HG02970 (cell line): ENCODE measurements at regions not wholly inside any gene's neighbourhood (a gene's known extent, or its start where the extent isn't known, plus 50 kb on each side); places are given as distances from the start of the nearest gene placed in this dataset.
"Not testable (repeated sequence)": the region's sequence is repeated elsewhere in the genome, so short reads cannot be mapped to it uniquely, and the experiment has no call there.

ENCODE experiments used
- ATAC-seq: cut with Tn5 transposase; IDR thresholded peaks from one replicate; pipeline ENCODE4 v1.9.1; 2021; ENCODE audit warnings: mild to moderate bottlenecking, moderate library complexity, moderate number of reproducible peaks; ENCODE audit not compliant: unreplicated experiment, low FRiP score

DNA sequence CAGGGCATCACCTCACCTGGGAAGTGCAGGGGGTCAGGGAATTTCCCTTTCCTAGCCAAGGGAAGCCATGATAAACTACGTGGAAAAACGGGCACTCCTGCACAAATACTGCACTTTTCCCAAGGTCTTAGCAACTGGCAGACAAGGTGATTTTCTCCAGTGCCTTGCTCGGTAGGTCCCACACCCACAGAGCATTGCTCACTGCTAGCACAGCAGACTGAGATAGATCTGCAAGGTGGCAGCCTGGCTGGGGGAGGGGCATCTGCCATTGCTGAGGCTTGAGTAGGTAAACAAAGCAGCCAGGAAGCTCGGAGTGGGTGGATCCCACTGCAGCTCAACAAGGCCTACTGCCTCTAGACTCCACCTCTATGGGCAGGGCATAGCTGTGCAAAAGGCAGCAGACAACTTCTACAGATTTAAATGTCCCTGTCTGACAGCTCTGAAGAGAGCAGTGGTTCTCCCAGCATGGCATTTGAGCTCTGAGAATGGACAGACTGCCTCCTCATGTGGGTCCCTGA, 111.5 kb upstream of the FIBIN start:
- ATAC-seq = not testable (repeated sequence)

DNA sequence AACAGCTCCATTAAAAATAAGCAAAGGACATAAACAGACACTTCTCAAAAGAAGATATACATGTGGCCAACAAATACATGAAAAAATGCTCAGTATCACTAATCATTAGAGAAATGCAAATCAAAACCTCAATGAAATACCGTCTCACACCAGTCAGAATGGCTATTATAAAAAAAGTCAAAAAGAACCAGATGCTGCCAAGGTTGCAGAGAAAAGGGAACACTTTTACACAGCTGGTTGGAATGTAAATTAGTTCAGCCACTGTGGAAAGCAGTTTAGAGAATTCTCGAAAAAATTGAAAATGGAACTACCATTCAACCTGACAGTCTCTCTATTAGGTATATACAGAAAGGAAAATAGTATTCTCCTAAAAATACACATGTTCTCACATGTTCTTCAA, 102.4 kb upstream of the FIBIN start:
- no peak for ATAC-seq

- no peak for ATAC-seq
Measured at GRCh38 chr11:26896719-26897118, 97.2 kb upstream of the FIBIN start.

- no peak for ATAC-seq
Measured at GRCh38 chr11:26898799-26899198, 95.1 kb upstream of the FIBIN start.

- no peak for ATAC-seq
Measured at GRCh38 chr11:26901162-26901561, 92.8 kb upstream of the FIBIN start.

DNA sequence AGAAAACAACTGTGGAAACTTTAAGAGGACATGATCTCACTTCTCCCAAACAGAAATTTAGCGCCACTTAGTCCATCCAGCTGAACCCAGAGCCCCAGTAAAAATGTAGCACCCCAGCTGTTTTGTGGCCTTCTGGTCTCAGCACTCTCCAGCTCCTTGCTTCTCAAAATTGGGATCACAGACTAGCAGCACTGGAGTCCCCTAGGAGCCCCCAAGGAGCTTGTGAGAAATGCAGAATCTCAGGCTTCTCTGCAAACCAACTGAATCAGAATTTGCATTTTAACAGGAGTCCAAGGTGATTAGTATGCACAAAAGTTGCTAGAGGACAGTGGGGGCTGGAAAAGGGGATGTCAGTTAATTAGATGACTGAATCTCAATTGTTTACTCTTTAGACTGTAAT, 89.8 kb upstream of the FIBIN start:
- no peak for ATAC-seq

- no peak for ATAC-seq
Measured at GRCh38 chr11:26904801-26905200, 89.1 kb upstream of the FIBIN start.

GRCh38 chr11:26905368-26905767, 88.5 kb upstream of the FIBIN start:
- no peak for ATAC-seq

DNA sequence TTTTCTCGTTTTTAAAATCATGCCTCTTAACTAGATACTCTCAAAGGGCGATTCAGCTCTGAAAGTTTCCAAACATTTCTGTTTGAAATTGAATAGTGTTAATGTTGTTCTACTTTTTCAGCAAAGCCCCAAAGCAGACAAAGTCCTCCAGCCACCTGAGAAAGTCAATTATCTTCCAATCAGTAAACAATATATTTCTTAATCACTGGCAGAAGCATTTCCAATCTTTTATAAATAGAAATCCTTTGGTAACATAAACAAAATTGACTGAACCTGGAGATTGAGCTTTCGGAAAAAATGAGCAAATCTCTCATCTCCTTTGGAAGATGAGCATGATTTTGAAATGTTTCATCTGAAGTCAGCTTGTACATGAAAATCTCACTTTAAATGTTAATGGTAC, 84.4 kb upstream of the FIBIN start:
- no peak for ATAC-seq

DNA sequence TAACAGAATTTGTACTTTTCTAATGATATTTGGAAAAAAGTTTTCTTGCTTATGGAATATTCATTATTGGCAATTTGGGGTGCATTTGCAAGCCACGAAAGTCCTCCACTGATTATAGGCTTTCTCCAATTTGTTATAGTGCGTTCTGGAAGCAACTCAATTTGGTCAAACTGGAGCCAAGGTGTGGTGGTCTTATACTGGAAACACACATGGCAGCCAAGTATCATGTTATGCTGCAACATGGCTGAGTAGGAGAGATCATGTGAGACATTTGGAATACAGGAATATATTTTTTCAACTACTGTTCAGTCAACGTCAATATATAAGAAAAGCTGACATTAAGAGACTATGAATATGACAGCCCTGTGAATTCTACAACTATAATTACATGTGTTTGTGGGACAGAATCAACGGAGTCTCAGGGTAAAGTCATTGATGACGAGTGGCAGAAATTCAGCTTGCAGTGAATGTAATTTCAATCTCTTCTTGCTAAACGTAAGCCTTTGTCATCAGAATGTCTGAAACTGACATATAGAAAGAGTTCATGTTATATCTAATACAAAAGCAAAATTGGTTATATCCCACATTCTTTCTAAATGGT, 83.8 kb upstream of the FIBIN start:
- no peak for ATAC-seq

DNA sequence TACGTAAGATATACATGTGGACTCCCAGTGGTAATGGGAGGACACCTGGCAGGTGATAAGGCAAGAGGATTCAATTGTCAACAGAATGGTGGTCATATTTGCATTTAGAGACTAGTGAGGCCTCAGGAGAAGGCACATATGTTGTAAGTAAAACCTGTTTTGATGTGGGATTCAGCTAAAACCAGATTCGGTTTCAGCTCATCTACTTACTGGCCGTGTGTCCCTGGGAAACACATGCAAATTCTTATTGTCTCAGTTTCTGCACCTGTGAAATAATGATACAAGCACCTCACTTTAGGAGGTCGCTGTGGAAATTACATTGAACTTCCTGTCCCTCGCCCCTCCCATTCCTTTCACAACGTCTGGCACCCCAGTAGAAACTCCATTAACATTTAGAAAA, 78.9 kb upstream of the FIBIN start:
- ATAC-seq = peak; percentile 57

DNA sequence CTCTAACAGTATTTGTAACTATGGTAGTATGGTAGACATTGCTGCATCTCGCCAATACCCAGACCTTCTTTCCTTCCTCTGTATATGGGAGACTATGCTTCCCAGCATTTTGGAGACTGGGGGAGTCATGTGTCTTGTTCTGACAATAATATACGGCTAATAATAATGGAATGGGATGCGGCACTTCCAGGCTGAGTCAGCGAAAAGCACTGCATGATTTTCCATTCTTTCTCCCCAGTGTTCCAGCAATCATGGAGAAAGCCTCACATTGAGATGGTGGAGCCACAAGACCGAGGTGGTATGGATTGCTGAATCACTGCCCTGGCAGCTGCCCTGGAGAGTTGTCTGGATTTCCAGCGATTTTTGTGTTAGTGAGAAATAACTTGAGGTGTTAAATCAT, 77.1 kb upstream of the FIBIN start:
- ATAC-seq = no peak

- no peak for ATAC-seq
Measured at GRCh38 chr11:26928582-26928981, 65.3 kb upstream of the FIBIN start.

- no peak for ATAC-seq
Measured at GRCh38 chr11:26929806-26930517, 64.0 kb upstream of the FIBIN start.

DNA sequence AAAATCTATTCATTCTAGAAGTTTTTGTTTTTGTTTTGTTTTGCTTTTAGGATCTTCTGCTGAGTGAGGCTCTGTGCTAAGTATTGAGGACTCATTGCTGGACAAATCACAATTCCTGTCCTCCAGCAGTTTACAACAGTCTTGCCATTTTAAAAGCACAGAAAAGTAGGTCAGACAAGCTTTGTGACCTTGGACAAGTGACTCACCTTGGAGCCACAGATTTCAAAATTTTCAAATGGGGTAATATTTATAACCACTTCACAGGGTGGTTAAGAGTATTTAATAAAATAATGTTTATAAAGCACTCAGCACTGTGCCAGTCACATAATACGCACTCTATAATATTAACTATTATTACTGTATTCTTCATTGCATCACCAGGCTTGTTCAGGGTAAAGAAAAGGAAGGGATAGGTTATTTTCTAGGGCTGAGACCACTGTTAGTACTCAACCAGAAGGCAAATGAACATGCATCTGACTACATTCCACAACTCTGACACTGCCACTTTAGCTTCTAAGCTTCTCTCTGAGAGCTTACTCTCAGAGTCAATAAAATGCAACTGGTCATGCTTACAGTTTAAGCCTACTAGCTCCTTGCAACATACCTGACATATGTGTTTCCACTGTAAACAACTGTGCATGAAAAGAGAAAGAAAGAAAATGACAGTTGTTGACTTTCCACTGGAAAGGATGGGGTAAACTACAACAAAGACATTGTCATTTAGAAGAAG, 63.2 kb upstream of the FIBIN start:
- no peak for ATAC-seq

- no peak for ATAC-seq
Measured at GRCh38 chr11:26931248-26931631, 62.7 kb upstream of the FIBIN start.

DNA sequence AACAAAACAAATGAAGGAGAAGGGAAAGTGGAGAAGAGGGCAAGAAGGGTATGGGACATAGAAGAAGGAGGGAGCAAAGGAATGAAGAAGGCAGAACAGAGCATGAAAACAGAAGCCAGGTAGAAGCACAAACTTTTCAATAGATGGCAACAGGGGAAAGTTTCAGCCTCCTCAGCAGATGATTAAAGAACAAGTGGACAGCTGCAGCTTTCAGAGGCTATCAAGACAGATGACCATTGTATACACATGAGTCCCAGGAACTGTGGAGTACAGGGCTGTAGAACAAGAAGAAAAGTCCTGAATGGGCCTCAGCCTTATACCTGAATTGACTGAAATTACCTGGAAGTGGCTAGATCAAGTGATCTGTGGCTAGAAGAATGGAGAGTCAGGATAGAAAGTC, 62.0 kb upstream of the FIBIN start:
- no peak for ATAC-seq

GRCh38 chr11:26936109-26936508, 57.8 kb upstream of the FIBIN start:
- ATAC-seq = no peak

GRCh38 chr11:26937386-26937785, 56.5 kb upstream of the FIBIN start:
- no peak for ATAC-seq

DNA sequence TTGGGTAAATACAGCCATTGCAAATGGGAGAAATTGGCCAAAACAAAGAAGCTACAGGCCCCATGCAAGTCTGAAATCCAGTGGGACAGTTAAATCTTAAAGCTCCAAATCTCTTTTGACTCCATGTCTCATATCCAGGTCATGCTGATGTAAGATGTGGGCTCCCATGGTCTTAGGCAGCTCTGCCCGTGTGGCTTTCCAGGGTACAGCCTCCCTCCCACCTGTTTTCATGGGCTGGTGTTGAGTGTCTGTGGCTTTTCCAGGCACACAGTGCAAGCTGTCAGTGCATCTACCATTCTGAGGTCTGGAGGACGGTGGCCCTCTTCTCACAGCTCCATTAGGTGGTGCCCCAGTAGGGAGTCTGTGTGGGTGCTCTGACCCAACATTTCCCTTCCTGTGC, 53.4 kb upstream of the FIBIN start:
- not testable (repeated sequence) for ATAC-seq

DNA sequence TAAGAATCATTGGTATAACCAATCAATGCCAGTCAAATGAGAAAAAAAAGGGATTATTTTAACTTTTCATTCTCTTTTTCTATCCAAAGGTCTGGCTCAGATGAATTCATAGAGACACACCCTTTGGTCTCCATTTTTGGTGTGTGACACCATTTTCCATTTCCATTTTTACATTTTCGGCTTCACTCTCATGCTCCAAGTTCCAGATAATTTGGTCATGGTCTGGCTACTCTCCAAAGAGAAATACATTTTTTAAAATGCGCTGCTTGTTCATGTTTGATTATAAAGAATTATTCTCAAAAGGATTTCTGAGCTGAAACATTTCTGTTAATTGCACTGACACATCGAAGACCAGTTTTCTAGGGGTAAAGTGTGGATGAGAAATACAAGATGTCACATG, 51.6 kb upstream of the FIBIN start:
- no peak for ATAC-seq

DNA sequence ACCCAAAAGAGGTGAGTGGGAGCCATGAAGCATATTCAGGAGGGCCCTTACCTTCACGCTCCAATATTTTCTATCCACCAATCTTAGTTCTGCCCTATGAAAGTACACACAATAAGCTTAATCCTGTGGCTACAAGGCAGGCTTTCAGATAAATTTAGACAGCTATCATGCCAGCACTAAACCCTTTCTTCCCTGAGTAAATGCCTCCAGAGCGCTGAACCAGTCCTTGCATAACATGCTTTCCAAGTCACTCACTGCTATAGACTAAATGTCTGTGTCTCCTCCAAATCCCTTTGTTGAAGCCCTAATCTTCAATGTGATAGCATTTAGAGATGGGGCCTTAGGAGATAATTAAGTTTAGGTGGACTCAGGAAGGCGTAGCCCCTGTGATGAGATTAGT, 50.3 kb upstream of the FIBIN start:
- ATAC-seq = no peak
